ENCODE measurements at regions not wholly inside any gene's neighbourhood (a gene's known extent, or its start where the extent isn't known, plus 50 kb on each side); places are given as distances from the start of the nearest gene placed in this dataset.

GRCh38 chr1:86245566-86246190 lies 89.1 kb upstream of the COL24A1 start:
- no peak for TF ChIP-seq CTCF (IDR thresholded peaks at IDR 0.05)
- no peak for TF ChIP-seq POLR2AphosphoS5 (IDR thresholded peaks at IDR 0.05)
- TF ChIP-seq POLR2A (IDR thresholded peaks at IDR 0.05), result no peak
